SU-DHL-6 (cell line): ENCODE measurements at regions not wholly inside any gene's neighbourhood (a gene's known extent, or its start where the extent isn't known, plus 50 kb on each side); places are given as distances from the start of the nearest gene placed in this dataset.
"Not testable (repeated sequence)": the region's sequence is repeated elsewhere in the genome, so short reads cannot be mapped to it uniquely, and the experiment has no call there.

Experiments used
- CTCF ChIP-seq: fragments of 200-600 bp; sonication (generic); IDR thresholded peaks from one replicate; pipeline ENCODE4 v1.5.1; 2017; ENCODE audit warnings: antibody characterized with exemption, mild to moderate bottlenecking, low read length, moderate library complexity; ENCODE audit not compliant: insufficient read depth, poor library complexity, severe bottlenecking
- EZH2phosphoT487 ChIP-seq: fragments of 200-600 bp; sonication (generic), shearing (Covaris generic); conservative IDR thresholded peaks from 2 replicates; pipeline ENCODE4 v1.6.1; 2018; ENCODE audit warnings: mild to moderate bottlenecking, antibody characterized with exemption, low read length, moderate library complexity, mixed read lengths

- TF ChIP-seq CTCF, EZH2phosphoT487: not testable (repeated sequence)
Observed at GRCh38 chr3:20820872-20821271, 634.9 kb upstream of the SGO1 start.
